H9 (cell line): ENCODE measurements at regions not wholly inside any gene's neighbourhood (a gene's known extent, or its start where the extent isn't known, plus 50 kb on each side); places are given as distances from the start of the nearest gene placed in this dataset.

Source experiments
- DNase-seq: peaks from one replicate; pipeline ENCODE4 v3.0.0-alpha.2; 2017
- H2AFZ ChIP-seq: one replicate; pipeline ENCODE4 v1.6.1; 2013; ENCODE audit warnings: mild to moderate bottlenecking, low read length, control low read depth, moderate library complexity
- H2AK5ac ChIP-seq: 2 replicates; pipeline ENCODE4 v1.6.1; 2013; ENCODE audit warnings: low read length, control low read depth, mixed read lengths; ENCODE audit not compliant: insufficient read length
- H2BK120ac ChIP-seq: one replicate; pipeline ENCODE4 v1.6.1; 2013; ENCODE audit warnings: low read depth, mild to moderate bottlenecking, low read length, control low read depth, inconsistent platforms; ENCODE audit not compliant: poor library complexity, severe bottlenecking
- H2BK12ac ChIP-seq: 2 replicates; pipeline ENCODE4 v1.6.1; 2013; ENCODE audit warnings: low read length, control low read depth, mixed read lengths, low read depth; ENCODE audit not compliant: insufficient read length
- H2BK15ac ChIP-seq: 2 replicates; pipeline ENCODE4 v1.6.1; 2013; ENCODE audit warnings: low read depth, low read length, control low read depth
- H2BK20ac ChIP-seq: one replicate; pipeline ENCODE4 v1.6.1; 2013; ENCODE audit warnings: low read depth, mild to moderate bottlenecking, low read length, control low read depth, inconsistent platforms; ENCODE audit not compliant: poor library complexity, severe bottlenecking
- H2BK5ac ChIP-seq: 2 replicates; pipeline ENCODE4 v1.6.1; 2013; ENCODE audit warnings: low read length, control low read depth, mixed read lengths; ENCODE audit not compliant: insufficient read length
- H3K14ac ChIP-seq: 2 replicates; pipeline ENCODE4 v1.6.1; 2013; ENCODE audit warnings: low read length, control low read depth; ENCODE audit not compliant: insufficient read depth
- H3K18ac ChIP-seq: 2 replicates; pipeline ENCODE4 v1.6.1; 2013; ENCODE audit warnings: low read depth, mild to moderate bottlenecking, mixed read lengths, low read length, control low read depth; ENCODE audit not compliant: insufficient read length
- H3K23ac ChIP-seq: 2 replicates; pipeline ENCODE4 v1.6.1; 2013; ENCODE audit warnings: low read length, control low read depth, mixed read lengths, low read depth; ENCODE audit not compliant: insufficient read length
- H3K23me2 ChIP-seq: 2 replicates; pipeline ENCODE4 v1.6.1; 2013; ENCODE audit warnings: low read depth, mild to moderate bottlenecking, mixed read lengths, low read length, control low read depth; ENCODE audit not compliant: insufficient read length, poor library complexity, severe bottlenecking
- H3K27ac ChIP-seq: 2 replicates; pipeline ENCODE4 v1.5.1; 2013; ENCODE audit warnings: low read length, control low read depth, mixed read lengths, low read depth; ENCODE audit not compliant: insufficient read length
- H3K27me3 ChIP-seq: 2 replicates; pipeline ENCODE4 v1.6.1; 2013; ENCODE audit warnings: low read length, control low read depth, inconsistent platforms; ENCODE audit not compliant: insufficient read depth
- H3K4ac ChIP-seq: 2 replicates; pipeline ENCODE4 v1.6.1; 2013; ENCODE audit warnings: low read depth, mild to moderate bottlenecking, control low read depth, inconsistent platforms, low read length, moderate library complexity
- H3K4me1 ChIP-seq: 2 replicates; pipeline ENCODE4 v1.6.1; 2013; ENCODE audit warnings: low read length, control low read depth, inconsistent platforms; ENCODE audit not compliant: insufficient read depth
- H3K4me2 ChIP-seq: 2 replicates; pipeline ENCODE4 v1.6.1; 2013; ENCODE audit warnings: low read length, control low read depth, mixed read lengths; ENCODE audit not compliant: insufficient read length, insufficient read depth
- H3K56ac ChIP-seq: 2 replicates; pipeline ENCODE4 v1.6.1; 2013; ENCODE audit warnings: low read depth, mild to moderate bottlenecking, mixed read lengths, low read length, control low read depth; ENCODE audit not compliant: insufficient read length
- H3K79me1 ChIP-seq: 2 replicates; pipeline ENCODE4 v1.6.1; 2013; ENCODE audit warnings: low read depth, mild to moderate bottlenecking, moderate library complexity, low read length, control low read depth, inconsistent platforms; ENCODE audit not compliant: insufficient read depth, poor library complexity, severe bottlenecking
- H3K79me2 ChIP-seq: 2 replicates; pipeline ENCODE4 v1.6.1; 2013; ENCODE audit warnings: low read length, control low read depth, inconsistent platforms; ENCODE audit not compliant: insufficient read depth
- H3K9ac ChIP-seq: 2 replicates; pipeline ENCODE4 v1.6.1; 2013; ENCODE audit warnings: low read length, control low read depth, mixed read lengths; ENCODE audit not compliant: insufficient read length; ENCODE audit errors: extremely low read depth
- H3K9me3 ChIP-seq: one replicate; pipeline ENCODE4 v1.6.1; 2013; ENCODE audit warnings: low read depth, low read length, inconsistent platforms; ENCODE audit not compliant: control insufficient read depth
- H3T11ph ChIP-seq: one replicate; pipeline ENCODE4 v1.6.1; 2013; ENCODE audit warnings: mild to moderate bottlenecking, low read length, control low read depth, inconsistent platforms
- H4K20me1 ChIP-seq: one replicate; pipeline ENCODE4 v1.6.1; 2013; ENCODE audit not compliant: control insufficient read depth, insufficient read length, insufficient read depth
- H4K5ac ChIP-seq: 2 replicates; pipeline ENCODE4 v1.6.1; 2013; ENCODE audit warnings: low read depth, mild to moderate bottlenecking, mixed read lengths, low read length, control low read depth; ENCODE audit not compliant: insufficient read length
- H4K8ac ChIP-seq: replicated peaks from 2 replicates; pipeline ENCODE4 v1.6.1; 2013; ENCODE audit warnings: low read length, control low read depth, mixed read lengths, low read depth; ENCODE audit not compliant: insufficient read length
- H4K91ac ChIP-seq: 2 replicates; pipeline ENCODE4 v1.6.1; 2013; ENCODE audit warnings: low read depth, mild to moderate bottlenecking, moderate library complexity, mixed read lengths, low read length, control low read depth; ENCODE audit not compliant: insufficient read length
- H3K27ac Mint-ChIP-seq, 3 experiments: 2 replicates in 2 of 3; 3 replicates in 1 of 3; pipeline ENCODE4 v1.8.0; 2020 to 2021; ENCODE audit warnings: mixed read lengths in 3 of 3, mild to moderate bottlenecking in 1 of 3, moderate library complexity in 1 of 3
- H3K27me3 Mint-ChIP-seq: 2 replicates; pipeline ENCODE4 v1.8.0; 2021; ENCODE audit warnings: low read depth, mild to moderate bottlenecking, moderate library complexity, mixed read lengths
- H3K36me3 Mint-ChIP-seq, 3 experiments: 2 replicates in 2 of 3; 3 replicates in 1 of 3; pipeline ENCODE4 v1.8.0; 2020 to 2021; ENCODE audit warnings: low read depth in 3 of 3, mixed read lengths in 3 of 3; ENCODE audit not compliant: insufficient read depth in 1 of 3
- H3K4me1 Mint-ChIP-seq, 2 experiments: 2 replicates each; pipeline ENCODE4 v1.8.0; 2020; ENCODE audit warnings: mixed read lengths in 2 of 2
- H3K4me3 Mint-ChIP-seq, 2 experiments: 2 replicates in 1 of 2; 3 replicates in 1 of 2; pipeline ENCODE4 v1.8.0; 2020 to 2021; ENCODE audit warnings: mild to moderate bottlenecking in 2 of 2, mixed read lengths in 2 of 2, moderate library complexity in 1 of 2
- H3K9me3 Mint-ChIP-seq, 2 experiments: 2 replicates in 1 of 2; 3 replicates in 1 of 2; pipeline ENCODE4 v1.8.0; 2020; ENCODE audit warnings: mild to moderate bottlenecking in 2 of 2, mixed read lengths in 2 of 2, moderate library complexity in 1 of 2
- CTCF ChIP-seq: fragments of 200-600 bp; sonication (generic); conservative IDR thresholded peaks from 3 replicates; pipeline ENCODE4 v1.8.0; 2021; ENCODE audit warnings: antibody characterized with exemption, mild to moderate bottlenecking
- WGBS: extraction: QIAGEN DNeasy Blood & Tissue Kit; methylation state at CpG from one replicate; pipeline ENCODE4 v1.1.7; 2013; ENCODE audit warnings: missing lambda C conversion rate, low lambda C conversion rate, mixed read lengths; ENCODE audit not compliant: insufficient read length; ENCODE audit errors: extremely low coverage; 5-methylcytosine and 5-hydroxymethylcytosine counted together

GRCh38 chr10:84012831-84013458 is 126.4 kb upstream of the GHITM start:
- WGBS = no CpG with 5 or more reads among the region's 2 CpGs

More at GRCh38 chr10:84012831-84013458, 126.4 kb upstream of the GHITM start:
- TF ChIP-seq CTCF = no peak
- Histone ChIP-seq H3K79me2 (no peaks in the 10 kb centered on the region), H4K8ac (no peak overlapping the region), H4K20me1 (no peaks in the 10 kb centered on the region), H2BK15ac (no peak overlapping the region), H3K4me2 (no peak overlapping the region), H3K23me2 (no peaks in the 10 kb centered on the region), H3K18ac (no peak overlapping the region), H3K4ac (no peak overlapping the region), H4K91ac (no peak overlapping the region), H4K5ac (no peak overlapping the region), H2AFZ (no peak overlapping the region), H3K14ac (no peak overlapping the region), H3K4me1 (peaks cover 3% of the 10 kb centered on the region; the same call in 1 of the 2 replicates), H3K79me1 (no peaks in the 10 kb centered on the region), H2AK5ac (no peak overlapping the region), H3K23ac (no peak overlapping the region), H3K27me3 (no peaks in the 10 kb centered on the region), H3K27ac (no peak overlapping the region), H3K56ac (no peak overlapping the region), H2BK120ac (no peak overlapping the region), H3T11ph (no peak overlapping the region), H2BK12ac (no peak overlapping the region), H2BK5ac (no peak overlapping the region), H3K9me3 (no peaks in the 10 kb centered on the region), H2BK20ac (no peak overlapping the region), H3K9ac (no peak overlapping the region)
- H3K4me1 Mint-ChIP-seq = peaks cover 14 to 16% of the 10 kb centered on the region in 2 experiments
- no peak overlapping the region for H3K4me3 Mint-ChIP-seq
- H3K36me3 Mint-ChIP-seq = peaks cover 0 to 9% (median 0%) of the 10 kb centered on the region in 3 experiments; a peak in 4 of 7 replicates
- H3K27ac Mint-ChIP-seq = no peak overlapping the region; a peak in 1 of 7 replicates
- H3K27me3 Mint-ChIP-seq = peaks cover 4% of the 10 kb centered on the region; the same call in 1 of the 2 replicates
- no peak for DNase-seq
- peaks cover 0 to 7% of the 10 kb centered on the region in 2 experiments; a peak in 4 of 5 replicates for H3K9me3 Mint-ChIP-seq
